VCaP (cell line): ENCODE measurements at regions not wholly inside any gene's neighbourhood (a gene's known extent, or its start where the extent isn't known, plus 50 kb on each side); places are given as distances from the start of the nearest gene placed in this dataset.

Experiments used
- H3K27ac ChIP-seq: fragments of 450-650 bp; 2 replicates; pipeline ENCODE4 v1.5.1; 2017
- CTCF ChIP-seq: fragments of 450-650 bp; conservative IDR thresholded peaks from 2 replicates; pipeline ENCODE4 v1.5.1; 2017; ENCODE audit warnings: mild to moderate bottlenecking, moderate library complexity

GRCh38 chr5:61678966-61679365, 346.9 kb downstream of the ZSWIM6 start:
- no peak for TF ChIP-seq CTCF
- no peak overlapping the region for H3K27ac ChIP-seq

- TF ChIP-seq CTCF = no peak
- no peak overlapping the region for H3K27ac ChIP-seq
These were observed 347.5 kb downstream of the ZSWIM6 start for GRCh38 chr5:61679562-61679961.

GRCh38 chr5:61680247-61680646, 348.2 kb downstream of the ZSWIM6 start:
- no peak for TF ChIP-seq CTCF
- no peak overlapping the region for H3K27ac ChIP-seq

GRCh38 chr5:61683148-61683547, 351.1 kb downstream of the ZSWIM6 start:
- TF ChIP-seq CTCF = no peak
- H3K27ac ChIP-seq = no peak overlapping the region

GRCh38 chr5:61683926-61684325, 351.9 kb downstream of the ZSWIM6 start:
- TF ChIP-seq CTCF = no peak
- no peak overlapping the region for H3K27ac ChIP-seq

GRCh38 chr5:61686491-61687257, 354.6 kb downstream of the ZSWIM6 start:
- H3K27ac ChIP-seq = no peak overlapping the region
- no peak for TF ChIP-seq CTCF

- no peak for TF ChIP-seq CTCF
- no peak overlapping the region for H3K27ac ChIP-seq
These were observed 355.3 kb downstream of the ZSWIM6 start for GRCh38 chr5:61687371-61687770.
